CD14-positive monocyte (primary cell): ENCODE measurements at regions not wholly inside any gene's neighbourhood (a gene's known extent, or its start where the extent isn't known, plus 50 kb on each side); places are given as distances from the start of the nearest gene placed in this dataset.
A peak's percentile ranks its signal among the peaks of the same experiment; 100 is the strongest.
"Not testable (repeated sequence)": the region's sequence is repeated elsewhere in the genome, so short reads cannot be mapped to it uniquely, and the experiment has no call there.

Experiments
- DNase-seq, 3 donors: peaks; one replicate each; pipeline ENCODE4 v3.0.0-alpha.2; 2011 to 2022
- H2AFZ ChIP-seq: 2 replicates; pipeline ENCODE4 v1.6.0; 2012; ENCODE audit warnings: mild to moderate bottlenecking, low read depth, low read length, inconsistent platforms; ENCODE audit not compliant: insufficient read depth, poor library complexity, severe bottlenecking
- H3K27ac ChIP-seq, 2 donors: 1 replicate in 1 of 2; 2 replicates in 1 of 2; pipeline ENCODE4 v1.5.1; 2012 to 2013; ENCODE audit warnings: low read length in 2 of 2, control low read depth in 1 of 2, inconsistent platforms in 1 of 2, low read depth in 1 of 2, mild to moderate bottlenecking in 1 of 2
- H3K27me3 ChIP-seq, 2 donors: one replicate each; pipeline versions ENCODE4 v1.6.0 to v1.6.1; 2011 to 2013; ENCODE audit warnings: low read length in 2 of 2; ENCODE audit not compliant: control insufficient read depth in 2 of 2, insufficient read depth in 2 of 2
- H3K36me3 ChIP-seq, 2 donors: replicated peaks in 1 of 2; 1 replicate in 1 of 2; 2 replicates in 1 of 2; pipeline versions ENCODE4 v1.5.1 to v1.6.1; 2012 to 2013; ENCODE audit warnings: low read length in 2 of 2, control low read depth in 1 of 2, inconsistent platforms in 1 of 2, mild to moderate bottlenecking in 1 of 2; ENCODE audit not compliant: insufficient read depth in 2 of 2, control insufficient read depth in 1 of 2
- H3K4me1 ChIP-seq, 2 donors: 1 replicate in 1 of 2; 2 replicates in 1 of 2; pipeline versions ENCODE4 v1.5.1 to v1.6.1; 2012 to 2013; ENCODE audit warnings: low read length in 2 of 2, control low read depth in 1 of 2, inconsistent platforms in 1 of 2, mild to moderate bottlenecking in 1 of 2, moderate library complexity in 1 of 2; ENCODE audit not compliant: insufficient read depth in 2 of 2, control insufficient read depth in 1 of 2
- H3K4me2 ChIP-seq: replicated peaks from 2 replicates; pipeline ENCODE3; 2012; ENCODE audit warnings: low read length, moderate library complexity, mild to moderate bottlenecking; ENCODE audit not compliant: poor library complexity, severe bottlenecking; ENCODE audit errors: extremely low read depth
- H3K4me3 ChIP-seq, 3 experiments: fragments of 200-600 bp in 1 of 3; sonication (generic) in 1 of 3; replicated peaks in 1 of 3; 1 replicate in 2 of 3; 2 replicates in 1 of 3; pipeline ENCODE4 v1.5.1; 2011 to 2013; ENCODE audit warnings: low read length in 3 of 3, mild to moderate bottlenecking in 3 of 3, control low read depth in 2 of 3, low read depth in 2 of 3, inconsistent platforms in 1 of 3, moderate library complexity in 1 of 3
- H3K79me2 ChIP-seq: 2 replicates; pipeline ENCODE4 v1.6.0; 2012; ENCODE audit warnings: mild to moderate bottlenecking, control low read depth, inconsistent platforms, low read length, moderate library complexity; ENCODE audit not compliant: insufficient read depth
- H3K9ac ChIP-seq: 2 replicates; pipeline ENCODE4 v1.6.0; 2017; ENCODE audit warnings: low read length, mild to moderate bottlenecking; ENCODE audit not compliant: insufficient read depth, poor library complexity, severe bottlenecking
- H3K9me3 ChIP-seq, 2 donors: replicated peaks in 1 of 2; 1 replicate in 1 of 2; 2 replicates in 1 of 2; pipeline versions ENCODE4 v1.5.1 to v1.6.1; 2012 to 2013; ENCODE audit warnings: low read length in 2 of 2, control low read depth in 1 of 2; ENCODE audit not compliant: control insufficient read depth in 1 of 2, insufficient read depth in 1 of 2
- H4K20me1 ChIP-seq: 2 replicates; pipeline ENCODE4 v1.6.0; 2012; ENCODE audit warnings: mild to moderate bottlenecking, low read length, control low read depth, moderate library complexity; ENCODE audit not compliant: insufficient read depth
- H3K27ac Mint-ChIP-seq, 7 donors: one replicate each; pipeline ENCODE4 v1.8.0; 2020; ENCODE audit warnings: mild to moderate bottlenecking in 7 of 7, mixed read lengths in 7 of 7, moderate library complexity in 6 of 7, inconsistent platforms in 2 of 7
- H3K27me3 Mint-ChIP-seq, 3 donors: one replicate each; pipeline ENCODE4 v1.8.0; 2021 to 2022; ENCODE audit warnings: low read depth in 3 of 3, mild to moderate bottlenecking in 3 of 3, mixed read lengths in 3 of 3, moderate library complexity in 3 of 3, inconsistent platforms in 1 of 3
- H3K36me3 Mint-ChIP-seq, 2 donors: one replicate each; pipeline ENCODE4 v1.8.0; 2020; ENCODE audit warnings: mixed read lengths in 2 of 2, inconsistent platforms in 1 of 2, mild to moderate bottlenecking in 1 of 2
- H3K4me1 Mint-ChIP-seq: one replicate; pipeline ENCODE4 v1.8.0; 2020; ENCODE audit warnings: mild to moderate bottlenecking, mixed read lengths
- H3K4me3 Mint-ChIP-seq, 2 donors: one replicate each; pipeline ENCODE4 v1.8.0; 2020; ENCODE audit warnings: mild to moderate bottlenecking in 2 of 2, mixed read lengths in 2 of 2, moderate library complexity in 1 of 2
- H3K9me3 Mint-ChIP-seq, 7 donors: one replicate each; pipeline ENCODE4 v1.8.0; 2020 to 2022; ENCODE audit warnings: mixed read lengths in 7 of 7, mild to moderate bottlenecking in 6 of 7, moderate library complexity in 6 of 7, inconsistent platforms in 2 of 7
- WGBS: methylation state at CpG from one replicate; pipeline ENCODE4 v1.1.5; 2013; ENCODE audit warnings: missing lambda C conversion rate; ENCODE audit not compliant: insufficient coverage; 5-methylcytosine and 5-hydroxymethylcytosine counted together
- intact Hi-C, 2 donors: fragments of 100-400 bp; cut with micrococcal nuclease; formaldehyde crosslinking; loops; one replicate each; pipeline versions ENCODE4 v1.15.0 to v1.15.1; 2023

- H3K79me2 ChIP-seq, H2AFZ ChIP-seq, H3K36me3 ChIP-seq, H3K9ac ChIP-seq, H3K4me3 Mint-ChIP-seq, intact Hi-C loops, H3K27ac Mint-ChIP-seq, H3K4me3 ChIP-seq, H3K36me3 Mint-ChIP-seq, H4K20me1 ChIP-seq, DNase-seq, H3K4me1 Mint-ChIP-seq, H3K9me3 ChIP-seq, H3K27me3 Mint-ChIP-seq, H3K4me1 ChIP-seq, H3K27ac ChIP-seq, H3K9me3 Mint-ChIP-seq, H3K27me3 ChIP-seq, H3K4me2 ChIP-seq: not testable (repeated sequence)
- WGBS, result no CpG with 5 or more reads among the region's 1 CpG
These were observed 3837.8 kb upstream of the OR11H1 start for GRCh38 chr22:11690170-11690569.

DNA sequence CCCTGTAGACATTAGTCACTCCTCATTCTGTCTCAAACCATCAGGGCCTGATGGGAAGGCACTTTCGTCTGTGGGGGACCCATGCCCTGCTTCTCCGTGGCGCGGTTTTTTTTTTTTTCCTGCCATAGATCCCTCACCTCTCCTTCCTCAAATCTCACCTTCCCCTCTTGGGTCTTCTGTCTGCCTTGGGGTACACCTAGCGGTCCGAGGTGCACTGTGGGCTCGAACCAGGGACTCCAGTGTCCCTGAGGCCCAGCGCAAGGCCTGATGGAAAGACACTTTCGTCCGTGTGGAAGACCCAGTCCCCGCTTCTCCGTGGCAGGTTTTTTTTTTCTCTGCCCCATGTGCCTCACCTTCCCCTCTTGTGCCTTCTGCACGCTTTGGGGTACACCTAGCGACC, 3824.4 kb upstream of the OR11H1 start:
- H3K27me3 ChIP-seq, H3K4me1 ChIP-seq, H3K9me3 ChIP-seq, H3K9me3 Mint-ChIP-seq, H3K27ac Mint-ChIP-seq, H4K20me1 ChIP-seq, H3K36me3 Mint-ChIP-seq, H3K4me3 Mint-ChIP-seq, H3K27me3 Mint-ChIP-seq, H3K36me3 ChIP-seq, H2AFZ ChIP-seq, intact Hi-C loops, H3K9ac ChIP-seq, H3K4me1 Mint-ChIP-seq, H3K4me2 ChIP-seq, H3K27ac ChIP-seq, H3K4me3 ChIP-seq, H3K79me2 ChIP-seq: not testable (repeated sequence)
- DNase-seq, result peak in 1 of 3 donors; percentile 0
- WGBS, result 72% methylated on average over 6 of the region's 14 CpGs

GRCh38 chr22:11706826-11707225, 3821.2 kb upstream of the OR11H1 start:
- H4K20me1 ChIP-seq, H3K9ac ChIP-seq, H3K4me3 ChIP-seq, DNase-seq, H3K36me3 ChIP-seq, H3K79me2 ChIP-seq, H3K27me3 ChIP-seq, H3K9me3 ChIP-seq, H2AFZ ChIP-seq, intact Hi-C loops, H3K27me3 Mint-ChIP-seq, H3K4me1 Mint-ChIP-seq, H3K27ac Mint-ChIP-seq, H3K9me3 Mint-ChIP-seq, H3K36me3 Mint-ChIP-seq, H3K4me2 ChIP-seq, H3K4me1 ChIP-seq, H3K27ac ChIP-seq, H3K4me3 Mint-ChIP-seq: not testable (repeated sequence)
- WGBS, result no CpG with 5 or more reads among the region's 35 CpGs
